ENCODE measurements at regions not wholly inside any gene's neighbourhood (a gene's known extent, or its start where the extent isn't known, plus 50 kb on each side); places are given as distances from the start of the nearest gene placed in this dataset.

DNA sequence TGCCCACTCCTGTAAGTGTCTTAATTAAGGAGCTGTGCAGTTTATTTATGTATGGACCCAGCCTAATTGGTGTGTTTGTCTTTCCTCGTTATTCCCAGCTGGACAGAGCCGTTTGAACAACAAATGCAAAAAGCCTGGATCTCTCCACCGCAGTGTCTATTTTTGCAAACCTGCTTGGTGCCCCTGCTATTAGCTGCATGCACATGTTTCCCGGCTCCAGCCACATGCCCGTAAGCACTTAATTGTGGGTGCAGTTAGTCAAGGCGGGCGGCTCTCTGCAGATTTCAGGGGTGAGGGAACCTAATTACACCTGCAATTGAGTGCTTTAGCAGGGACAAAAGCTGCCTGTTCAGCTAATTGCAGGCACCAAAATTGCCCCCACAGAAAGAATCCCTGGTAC is 74.0 kb upstream of the GSE1 start:
- in situ Hi-C loops (cut with HindIII; ENCODE audit: low sequenced_read_pairs): no loop called here
- no peak for TF ChIP-seq CTCF (IDR thresholded peaks at IDR 0.05; ENCODE audit: low read depth, low read length)
- no peak overlapping the region for H3K4me3 ChIP-seq (ENCODE audit: low read depth, low read length)
- no peak for DNase-seq (ENCODE audit: low read depth, low spot score)

GRCh38 chr16:85539629-85540291 is 73.4 kb upstream of the GSE1 start:
- TF ChIP-seq CTCF (IDR thresholded peaks at IDR 0.05; ENCODE audit: low read depth, low read length): no peak
- DNase-seq (ENCODE audit: low read depth, low spot score): no peak
- no peak overlapping the region for H3K4me3 ChIP-seq (ENCODE audit: low read depth, low read length)
- in situ Hi-C loops (cut with HindIII; ENCODE audit: low sequenced_read_pairs): no loop called here

DNA sequence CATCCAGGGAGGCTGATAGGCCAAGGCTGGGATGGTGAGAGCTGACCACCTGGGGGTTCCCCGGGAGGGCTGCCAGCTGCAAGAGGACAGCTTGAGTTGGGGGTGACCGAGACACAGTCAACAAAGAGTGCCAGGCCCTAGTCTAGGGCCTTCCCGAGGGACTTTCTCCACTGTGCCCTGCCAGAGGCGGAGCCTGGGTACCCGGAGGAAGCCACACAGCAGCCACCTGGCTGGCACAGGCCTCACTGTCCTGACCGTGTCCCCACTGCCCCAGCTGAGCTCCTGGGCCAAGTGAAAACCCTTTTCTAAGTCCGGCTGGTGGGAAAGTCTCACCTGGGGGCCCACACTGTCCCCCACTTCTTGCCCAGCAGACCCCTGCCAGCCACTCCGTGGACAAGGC is 71.9 kb upstream of the GSE1 start:
- TF ChIP-seq CTCF (IDR thresholded peaks at IDR 0.05; ENCODE audit: low read depth, low read length): no peak
- H3K4me3 ChIP-seq (ENCODE audit: low read depth, low read length): no peak overlapping the region
- in situ Hi-C loops (cut with HindIII; ENCODE audit: low sequenced_read_pairs): no loop called here
- DNase-seq (ENCODE audit: low read depth, low spot score): no peak

- in situ Hi-C loops (cut with HindIII; ENCODE audit: low sequenced_read_pairs): no loop called here
- no peak for TF ChIP-seq CTCF (IDR thresholded peaks at IDR 0.05; ENCODE audit: low read depth, low read length)
- H3K4me3 ChIP-seq (ENCODE audit: low read depth, low read length): no peak overlapping the region
- no peak for DNase-seq (ENCODE audit: low read depth, low spot score)
Measured at GRCh38 chr16:85541619-85541979, 71.5 kb upstream of the GSE1 start.

DNA sequence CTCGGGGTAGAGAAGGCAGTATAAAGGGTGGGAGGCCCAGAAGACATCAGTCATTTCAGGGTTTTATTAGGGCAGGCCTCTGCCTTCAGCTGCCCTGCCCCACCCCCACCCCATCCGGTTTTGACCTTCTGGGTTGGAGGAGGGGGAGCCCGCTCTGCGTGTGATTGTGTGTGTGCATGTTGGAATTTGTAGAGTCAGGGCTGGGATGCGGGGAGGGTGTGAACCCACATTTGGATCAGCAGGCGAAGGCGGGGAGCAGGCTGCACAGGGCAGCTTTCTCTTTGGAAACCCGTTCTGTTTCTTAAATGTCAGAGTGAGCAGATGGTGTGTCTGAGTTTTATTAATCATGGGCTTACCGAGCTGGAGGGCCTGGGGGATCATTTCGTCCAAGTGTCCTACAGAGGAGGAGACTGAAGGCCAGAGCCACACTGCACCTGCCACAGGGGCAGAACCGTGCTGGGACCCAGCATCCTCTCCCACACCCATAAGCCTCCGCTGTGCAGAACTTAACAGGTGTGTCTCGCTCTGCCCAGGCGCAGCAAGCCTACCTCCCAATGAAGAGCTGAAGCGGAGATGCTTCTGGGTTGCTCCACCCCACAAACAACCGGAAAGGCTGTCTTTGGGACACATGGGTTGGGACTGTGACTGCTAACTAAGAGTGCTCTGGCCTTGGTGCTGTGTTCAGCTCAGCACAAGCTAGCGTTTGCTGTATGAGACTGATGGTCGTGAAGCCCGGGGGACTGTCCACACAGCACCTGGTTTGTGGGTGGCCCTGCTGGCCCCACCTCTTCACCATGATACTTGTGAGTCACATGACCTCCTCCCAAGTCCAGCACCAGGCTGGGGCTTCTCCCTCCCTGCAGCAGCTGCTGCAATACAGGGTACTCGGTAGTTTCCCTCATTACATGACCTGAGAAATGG is 70.9 kb upstream of the GSE1 start:
- in situ Hi-C loops (cut with HindIII; ENCODE audit: low sequenced_read_pairs): no loop called here
- no peak for DNase-seq (ENCODE audit: low read depth, low spot score)
- H3K4me3 ChIP-seq (ENCODE audit: low read depth, low read length): no peak overlapping the region
- no peak for TF ChIP-seq CTCF (IDR thresholded peaks at IDR 0.05; ENCODE audit: low read depth, low read length)

GRCh38 chr16:85543536-85543935 is 69.6 kb upstream of the GSE1 start:
- TF ChIP-seq CTCF (IDR thresholded peaks at IDR 0.05; ENCODE audit: low read depth, low read length): no peak
- H3K4me3 ChIP-seq (ENCODE audit: low read depth, low read length): no peak overlapping the region
- no peak for DNase-seq (ENCODE audit: low read depth, low spot score)
- in situ Hi-C loops (cut with HindIII; ENCODE audit: low sequenced_read_pairs): no loop called here

Data from astrocyte of the spinal cord (primary cell).